Vagina (tissue), 2 donors: ENCODE measurements at regions not wholly inside any gene's neighbourhood (a gene's known extent, or its start where the extent isn't known, plus 50 kb on each side); places are given as distances from the start of the nearest gene placed in this dataset.

Source experiments
- DNase-seq, 2 donors: peaks; one replicate each; pipeline ENCODE4 v3.0.0-alpha.2; 2017; ENCODE audit errors: extremely low spot score in 2 of 2
- H3K27ac ChIP-seq: fragments of 200-600 bp; sonication (generic); one replicate; pipeline ENCODE4 v1.5.1; 2019
- H3K27me3 ChIP-seq: fragments of 200-600 bp; sonication (generic); one replicate; pipeline ENCODE4 v1.5.1; 2019
- H3K36me3 ChIP-seq, 2 donors: fragments of 200-600 bp; sonication (generic); one replicate each; pipeline ENCODE4 v1.5.1; 2017 to 2019
- H3K4me1 ChIP-seq: fragments of 200-600 bp; sonication (generic); one replicate; pipeline ENCODE4 v1.5.1; 2019
- H3K4me3 ChIP-seq, 2 donors: fragments of 200-600 bp; sonication (generic); 1 replicate in 1 of 2; 2 replicates in 1 of 2; pipeline ENCODE4 v1.5.1; 2016 to 2019
- H3K9me3 ChIP-seq: fragments of 200-600 bp; sonication (generic); one replicate; pipeline ENCODE4 v1.5.1; 2019
- CTCF ChIP-seq, 3 experiments: fragments of 450-650 bp in 2 of 3; fragments of 200-600 bp in 1 of 3; sonication (generic) in 1 of 3; IDR thresholded peaks; one replicate each; pipeline ENCODE4 v1.5.1; 2017 to 2019; ENCODE audit warnings: antibody characterized with exemption in 3 of 3, mild to moderate bottlenecking in 2 of 3, moderate library complexity in 2 of 3
- POLR2A ChIP-seq, 2 donors: fragments of 450-650 bp; IDR thresholded peaks; one replicate each; pipeline ENCODE4 v1.6.1; 2017; ENCODE audit warnings: antibody characterized with exemption in 2 of 2, mild to moderate bottlenecking in 2 of 2, moderate library complexity in 2 of 2
- POLR2AphosphoS5 ChIP-seq, 2 donors: sonication (generic); formaldehyde crosslinking; IDR thresholded peaks; one replicate each; pipeline ENCODE4 v1.9.0; 2017; ENCODE audit warnings: antibody characterized with exemption in 2 of 2, mild to moderate bottlenecking in 2 of 2, low read depth in 1 of 2; ENCODE audit not compliant: insufficient read depth in 1 of 2
- intact Hi-C: fragments of 100-400 bp; cut with DNase I; formaldehyde crosslinking; loops from one replicate; pipeline ENCODE4 v1.15.1; 2023

- Histone ChIP-seq H3K9me3 (no peaks in the 10 kb centered on the region), H3K27me3 (no peaks in the 10 kb centered on the region), H3K36me3 (no peaks in the 10 kb centered on the region), H3K27ac (no peak overlapping the region), H3K4me3 (no peak overlapping the region), H3K4me1 (no peaks in the 10 kb centered on the region)
- DNase-seq = no peak
- no peak for TF ChIP-seq POLR2AphosphoS5 (IDR thresholded peaks at IDR 0.05; ENCODE audit: insufficient read depth in 1 of 2, low read depth in 1 of 2)
- no peak for TF ChIP-seq POLR2A (IDR thresholded peaks at IDR 0.05)
- no peak for TF ChIP-seq CTCF (IDR thresholded peaks at IDR 0.05)
- intact Hi-C loops = no loop called here
Observed at GRCh38 chr1:73356485-73356884, 841.5 kb downstream of the LRRIQ3 start.

- H3K36me3 ChIP-seq = no peaks in the 10 kb centered on the region
- no peak for DNase-seq
- TF ChIP-seq POLR2AphosphoS5 (IDR thresholded peaks at IDR 0.05; ENCODE audit: insufficient read depth in 1 of 2, low read depth in 1 of 2) = no peak
- TF ChIP-seq CTCF (IDR thresholded peaks at IDR 0.05) = no peak
- TF ChIP-seq POLR2A (IDR thresholded peaks at IDR 0.05) = no peak
- H3K9me3 ChIP-seq = no peaks in the 10 kb centered on the region
- H3K4me3 ChIP-seq = no peak overlapping the region
- H3K27me3 ChIP-seq = no peaks in the 10 kb centered on the region
- no peaks in the 10 kb centered on the region for H3K4me1 ChIP-seq
- intact Hi-C loops = no loop called here
- no peak overlapping the region for H3K27ac ChIP-seq
Observed at GRCh38 chr1:73343947-73344346, 854.0 kb downstream of the LRRIQ3 start.

GRCh38 chr1:73333847-73334503 lies 864.0 kb downstream of the LRRIQ3 start:
- no peak for TF ChIP-seq CTCF (IDR thresholded peaks at IDR 0.05)
- TF ChIP-seq POLR2A (IDR thresholded peaks at IDR 0.05) = no peak
- TF ChIP-seq POLR2AphosphoS5 (IDR thresholded peaks at IDR 0.05; ENCODE audit: insufficient read depth in 1 of 2, low read depth in 1 of 2) = no peak
- no peak for DNase-seq

GRCh38 chr1:73331726-73332125 lies 866.2 kb downstream of the LRRIQ3 start:
- Histone ChIP-seq H3K4me1 (no peaks in the 10 kb centered on the region), H3K9me3 (no peaks in the 10 kb centered on the region), H3K27ac (no peak overlapping the region), H3K4me3 (no peak overlapping the region), H3K36me3 (no peaks in the 10 kb centered on the region), H3K27me3 (no peaks in the 10 kb centered on the region)
- intact Hi-C loops = no loop called here
- no peak for DNase-seq
- TF ChIP-seq POLR2A (IDR thresholded peaks at IDR 0.05) = no peak
- TF ChIP-seq POLR2AphosphoS5 (IDR thresholded peaks at IDR 0.05; ENCODE audit: insufficient read depth in 1 of 2, low read depth in 1 of 2) = no peak
- TF ChIP-seq CTCF (IDR thresholded peaks at IDR 0.05) = no peak

More at GRCh38 chr1:73333847-73334503, 864.0 kb downstream of the LRRIQ3 start:
- H3K27ac ChIP-seq = no peak overlapping the region
- intact Hi-C loops = no loop called here
- H3K27me3 ChIP-seq = no peaks in the 10 kb centered on the region
- H3K36me3 ChIP-seq = no peaks in the 10 kb centered on the region
- H3K4me1 ChIP-seq = no peaks in the 10 kb centered on the region
- no peak overlapping the region for H3K4me3 ChIP-seq
- H3K9me3 ChIP-seq = no peaks in the 10 kb centered on the region

- Histone ChIP-seq H3K9me3 (no peaks in the 10 kb centered on the region), H3K4me1 (no peaks in the 10 kb centered on the region), H3K27me3 (no peaks in the 10 kb centered on the region), H3K27ac (no peak overlapping the region), H3K4me3 (no peak overlapping the region), H3K36me3 (no peaks in the 10 kb centered on the region)
- intact Hi-C loops = no loop called here
- no peak for DNase-seq
- no peak for TF ChIP-seq POLR2AphosphoS5 (IDR thresholded peaks at IDR 0.05; ENCODE audit: insufficient read depth in 1 of 2, low read depth in 1 of 2)
- no peak for TF ChIP-seq POLR2A (IDR thresholded peaks at IDR 0.05)
- no peak for TF ChIP-seq CTCF (IDR thresholded peaks at IDR 0.05)
Observed at GRCh38 chr1:73327998-73328397, 870.0 kb downstream of the LRRIQ3 start.
